ENCODE measurements at regions not wholly inside any gene's neighbourhood (a gene's known extent, or its start where the extent isn't known, plus 50 kb on each side); places are given as distances from the start of the nearest gene placed in this dataset.

DNA sequence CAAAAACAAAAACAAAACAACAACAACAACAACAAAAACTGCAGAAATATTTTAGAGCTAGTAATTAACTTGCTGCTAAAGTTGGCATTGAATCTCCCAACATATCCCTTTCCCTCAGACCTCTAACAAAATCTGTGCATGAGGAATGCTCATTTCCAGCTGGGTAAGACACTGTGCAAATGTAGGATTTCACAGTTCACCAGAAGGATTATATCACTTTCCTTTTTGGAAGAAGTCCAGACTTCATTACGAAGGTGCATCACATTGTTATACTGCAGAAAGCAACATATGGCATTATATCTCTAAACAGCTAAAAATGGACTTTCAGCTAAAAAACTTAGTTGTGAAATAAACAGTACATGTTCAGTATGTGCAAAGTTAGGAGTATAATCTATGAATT is 341.8 kb downstream of the FSCB start:
- TF ChIP-seq, protein P1, sequence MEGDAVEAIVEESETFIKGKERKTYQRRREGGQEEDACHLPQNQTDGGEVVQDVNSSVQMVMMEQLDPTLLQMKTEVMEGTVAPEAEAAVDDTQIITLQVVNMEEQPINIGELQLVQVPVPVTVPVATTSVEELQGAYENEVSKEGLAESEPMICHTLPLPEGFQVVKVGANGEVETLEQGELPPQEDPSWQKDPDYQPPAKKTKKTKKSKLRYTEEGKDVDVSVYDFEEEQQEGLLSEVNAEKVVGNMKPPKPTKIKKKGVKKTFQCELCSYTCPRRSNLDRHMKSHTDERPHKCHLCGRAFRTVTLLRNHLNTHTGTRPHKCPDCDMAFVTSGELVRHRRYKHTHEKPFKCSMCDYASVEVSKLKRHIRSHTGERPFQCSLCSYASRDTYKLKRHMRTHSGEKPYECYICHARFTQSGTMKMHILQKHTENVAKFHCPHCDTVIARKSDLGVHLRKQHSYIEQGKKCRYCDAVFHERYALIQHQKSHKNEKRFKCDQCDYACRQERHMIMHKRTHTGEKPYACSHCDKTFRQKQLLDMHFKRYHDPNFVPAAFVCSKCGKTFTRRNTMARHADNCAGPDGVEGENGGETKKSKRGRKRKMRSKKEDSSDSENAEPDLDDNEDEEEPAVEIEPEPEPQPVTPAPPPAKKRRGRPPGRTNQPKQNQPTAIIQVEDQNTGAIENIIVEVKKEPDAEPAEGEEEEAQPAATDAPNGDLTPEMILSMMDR (conservative IDR thresholded peaks at IDR 0.05; ENCODE audit: low read depth, low read length), result no peak
- no peak for TF ChIP-seq EZH2 (IDR thresholded peaks at IDR 0.05; ENCODE audit: borderline replicate concordance, low read depth, low read length, poor library complexity, severe bottlenecking)
